ENCODE measurements at regions not wholly inside any gene's neighbourhood (a gene's known extent, or its start where the extent isn't known, plus 50 kb on each side); places are given as distances from the start of the nearest gene placed in this dataset.
"Not testable (repeated sequence)": the region's sequence is repeated elsewhere in the genome, so short reads cannot be mapped to it uniquely, and the experiment has no call there.

DNA sequence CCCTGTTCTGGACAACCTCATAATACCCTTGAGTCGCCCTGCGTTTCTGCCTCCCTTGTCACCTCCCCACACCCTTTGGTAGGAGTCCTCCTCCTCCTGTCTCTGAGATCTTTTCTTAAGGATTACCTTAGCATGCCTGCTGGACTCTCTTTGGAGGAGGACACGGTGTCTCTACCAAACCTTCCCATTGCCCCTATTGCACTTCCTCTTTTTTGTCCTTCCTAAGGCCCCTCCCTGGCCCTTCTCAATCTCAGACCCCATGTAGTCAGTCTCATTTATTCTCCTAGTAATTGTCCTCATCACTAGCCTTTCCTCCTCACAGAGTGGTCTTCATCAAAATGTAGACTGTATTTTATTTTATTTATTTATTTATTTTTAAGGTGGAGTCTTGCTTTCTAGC, 335.0 kb upstream of the SFRP2 start:
- DNase-seq (ENCODE audit: low read depth): no peak
- TF ChIP-seq, protein P1, sequence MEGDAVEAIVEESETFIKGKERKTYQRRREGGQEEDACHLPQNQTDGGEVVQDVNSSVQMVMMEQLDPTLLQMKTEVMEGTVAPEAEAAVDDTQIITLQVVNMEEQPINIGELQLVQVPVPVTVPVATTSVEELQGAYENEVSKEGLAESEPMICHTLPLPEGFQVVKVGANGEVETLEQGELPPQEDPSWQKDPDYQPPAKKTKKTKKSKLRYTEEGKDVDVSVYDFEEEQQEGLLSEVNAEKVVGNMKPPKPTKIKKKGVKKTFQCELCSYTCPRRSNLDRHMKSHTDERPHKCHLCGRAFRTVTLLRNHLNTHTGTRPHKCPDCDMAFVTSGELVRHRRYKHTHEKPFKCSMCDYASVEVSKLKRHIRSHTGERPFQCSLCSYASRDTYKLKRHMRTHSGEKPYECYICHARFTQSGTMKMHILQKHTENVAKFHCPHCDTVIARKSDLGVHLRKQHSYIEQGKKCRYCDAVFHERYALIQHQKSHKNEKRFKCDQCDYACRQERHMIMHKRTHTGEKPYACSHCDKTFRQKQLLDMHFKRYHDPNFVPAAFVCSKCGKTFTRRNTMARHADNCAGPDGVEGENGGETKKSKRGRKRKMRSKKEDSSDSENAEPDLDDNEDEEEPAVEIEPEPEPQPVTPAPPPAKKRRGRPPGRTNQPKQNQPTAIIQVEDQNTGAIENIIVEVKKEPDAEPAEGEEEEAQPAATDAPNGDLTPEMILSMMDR (conservative IDR thresholded peaks at IDR 0.05; ENCODE audit: low read length): no peak
- H3K4me3 ChIP-seq (ENCODE audit: low read length): no peak overlapping the region

DNA sequence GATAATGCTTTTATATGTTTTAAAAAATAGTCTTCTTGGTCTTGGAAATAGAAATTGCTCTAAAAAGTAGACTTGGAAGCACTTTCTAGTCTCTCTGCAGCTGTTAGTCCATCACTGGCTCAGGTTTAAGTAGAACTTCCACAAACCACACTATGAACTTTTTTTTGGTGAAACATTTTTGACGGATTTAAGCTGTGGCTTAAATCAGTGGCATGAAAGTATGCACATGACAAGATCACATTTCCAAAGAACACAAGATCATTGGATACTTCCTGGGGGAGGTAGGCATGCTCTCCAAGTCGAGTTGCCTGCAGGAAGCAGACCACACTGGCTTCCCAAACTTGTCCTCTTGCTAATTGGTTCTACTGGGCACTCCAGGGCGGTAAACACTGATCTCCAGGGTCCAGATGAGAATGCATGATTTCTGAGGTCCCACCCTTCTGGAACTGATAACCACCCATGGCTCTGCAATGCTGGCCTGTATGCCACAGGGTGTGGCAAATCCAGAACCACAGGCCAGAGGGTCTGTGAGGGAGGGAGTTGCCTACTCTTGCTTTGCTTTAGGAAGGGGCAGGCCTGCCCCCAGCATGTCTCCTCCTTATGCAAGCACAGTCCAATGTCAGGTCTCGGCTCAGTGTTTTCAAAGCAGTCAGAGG, 331.9 kb upstream of the SFRP2 start:
- H3K4me3 ChIP-seq (ENCODE audit: low read length): no peak overlapping the region
- TF ChIP-seq, protein P1 (conservative IDR thresholded peaks at IDR 0.05; ENCODE audit: low read length): no peak
- DNase-seq (ENCODE audit: low read depth): peak; percentile 31

DNA sequence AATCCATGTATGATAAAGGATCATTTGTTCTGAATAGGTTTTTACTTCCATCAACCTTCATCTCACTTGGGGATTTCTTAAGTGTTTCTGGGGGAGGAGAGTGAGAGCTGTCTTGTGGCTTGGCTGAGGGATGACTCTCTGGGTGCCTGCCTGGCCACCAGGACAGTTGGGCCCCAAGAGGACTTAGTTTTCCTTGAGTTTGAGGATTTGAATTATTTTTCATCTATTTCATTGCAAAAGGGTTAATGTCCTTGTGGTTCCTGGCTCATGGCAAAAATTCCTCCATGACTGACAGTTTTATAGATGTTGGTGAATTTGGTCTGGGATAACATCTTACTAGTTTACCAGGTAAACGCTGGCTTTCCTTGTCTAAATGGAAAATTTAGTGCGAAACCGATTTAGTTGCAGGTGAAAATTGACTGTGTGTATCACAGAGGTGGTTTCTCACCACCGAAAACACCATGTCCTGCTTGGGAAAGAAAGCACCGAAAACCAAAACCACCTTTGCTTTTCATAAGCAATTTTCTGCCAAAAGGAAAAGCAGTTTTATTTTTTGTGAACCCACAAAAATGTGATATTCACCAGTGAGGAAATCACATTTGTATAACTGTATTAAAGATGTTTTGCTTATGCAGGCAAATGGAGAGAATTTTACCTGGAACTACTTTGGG, 331.3 kb upstream of the SFRP2 start:
- peak; percentile 45 for DNase-seq (ENCODE audit: low read depth)
- no peak overlapping the region for H3K4me3 ChIP-seq (ENCODE audit: low read length)
- TF ChIP-seq, protein P1 (conservative IDR thresholded peaks at IDR 0.05; ENCODE audit: low read length): no peak

DNA sequence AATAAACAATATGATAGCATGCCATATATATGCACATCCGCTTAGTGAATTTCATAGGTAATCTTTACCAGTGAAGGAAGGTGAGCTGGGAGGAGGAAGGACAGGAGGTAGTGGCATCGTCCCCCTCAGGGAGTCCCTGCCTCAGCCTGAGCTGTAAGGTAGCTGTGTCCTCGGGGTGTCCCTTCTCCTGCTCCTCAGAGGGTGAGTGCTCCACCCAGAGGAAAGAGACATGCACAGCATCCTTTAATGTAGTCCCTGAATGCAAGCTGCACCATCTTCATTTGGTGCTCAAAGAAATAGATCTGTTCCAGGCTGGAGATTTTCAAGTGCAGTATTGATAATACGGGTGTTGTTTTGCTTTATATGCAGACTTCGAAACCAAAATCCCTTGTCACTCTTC, 330.4 kb upstream of the SFRP2 start:
- no peak overlapping the region for H3K4me3 ChIP-seq (ENCODE audit: low read length)
- TF ChIP-seq, protein P1 (conservative IDR thresholded peaks at IDR 0.05; ENCODE audit: low read length): peak; percentile 51
- peak; percentile 30 for DNase-seq (ENCODE audit: low read depth)

DNA sequence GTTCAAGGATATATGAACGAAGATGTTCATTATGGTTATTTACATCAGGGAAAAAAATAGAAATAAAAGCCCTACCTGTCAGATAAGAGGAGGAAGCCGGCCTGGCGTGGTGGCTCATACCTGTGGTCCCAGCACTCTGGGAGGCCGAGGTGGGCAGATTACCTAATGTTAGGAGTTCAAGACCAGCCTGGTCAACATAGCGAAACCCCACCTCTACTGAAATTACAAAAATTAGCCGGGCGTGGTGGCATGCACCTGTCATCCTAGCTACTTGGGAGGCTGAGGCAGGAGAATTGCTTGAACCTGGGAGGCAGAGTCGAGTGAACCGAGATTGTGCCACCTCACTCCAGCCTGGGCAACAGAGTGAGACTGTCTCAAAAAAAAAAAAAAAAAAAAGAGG, 328.8 kb upstream of the SFRP2 start:
- DNase-seq (ENCODE audit: low read depth); H3K4me3 ChIP-seq (ENCODE audit: low read length): not testable (repeated sequence)

DNA sequence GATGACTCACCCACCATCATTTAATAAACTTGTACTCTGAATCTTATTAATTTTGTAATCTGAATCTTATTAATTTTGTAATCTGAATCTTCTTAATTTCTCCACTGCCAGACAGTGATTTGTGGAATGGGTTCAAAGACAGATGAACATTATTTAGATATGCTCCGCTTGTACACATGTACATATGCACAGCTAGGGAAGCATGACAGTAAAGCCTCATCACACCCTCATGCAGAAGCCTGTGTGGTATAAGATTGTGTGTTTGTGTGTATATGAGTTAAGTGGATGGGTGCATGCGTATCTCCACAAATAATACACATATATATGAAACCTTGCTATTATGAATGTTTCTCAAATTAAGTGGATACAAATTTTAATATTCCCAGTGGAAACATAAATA, 318.5 kb upstream of the SFRP2 start:
- TF ChIP-seq, protein P1 (conservative IDR thresholded peaks at IDR 0.05; ENCODE audit: low read length): no peak
- no peak overlapping the region for H3K4me3 ChIP-seq (ENCODE audit: low read length)
- DNase-seq (ENCODE audit: low read depth): no peak

DNA sequence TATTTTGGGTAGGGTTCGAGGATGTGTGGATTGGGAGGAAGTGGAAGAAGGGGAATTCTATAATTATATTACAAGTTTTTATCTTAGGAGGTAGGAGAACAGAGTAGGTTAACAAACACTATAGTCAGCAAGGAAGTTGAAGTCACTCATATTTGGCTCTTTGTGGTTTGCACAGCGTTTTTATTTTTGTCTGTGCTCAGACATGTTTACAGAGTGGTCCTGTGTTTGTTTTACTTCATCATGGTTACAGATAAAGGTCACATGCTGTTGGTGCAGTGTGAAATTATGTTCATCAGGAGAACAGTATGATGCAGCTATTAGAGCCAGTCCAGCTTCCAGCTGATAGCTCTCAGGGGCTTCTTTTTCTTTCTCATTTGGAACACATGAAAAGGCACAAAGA, 299.9 kb upstream of the SFRP2 start:
- no peak overlapping the region for H3K4me3 ChIP-seq (ENCODE audit: low read length)
- DNase-seq (ENCODE audit: low read depth): peak; percentile 4
- TF ChIP-seq, protein P1 (conservative IDR thresholded peaks at IDR 0.05; ENCODE audit: low read length): no peak

Data from AG10803 (cell line).